ENCODE measurements at regions not wholly inside any gene's neighbourhood (a gene's known extent, or its start where the extent isn't known, plus 50 kb on each side); places are given as distances from the start of the nearest gene placed in this dataset.

DNA sequence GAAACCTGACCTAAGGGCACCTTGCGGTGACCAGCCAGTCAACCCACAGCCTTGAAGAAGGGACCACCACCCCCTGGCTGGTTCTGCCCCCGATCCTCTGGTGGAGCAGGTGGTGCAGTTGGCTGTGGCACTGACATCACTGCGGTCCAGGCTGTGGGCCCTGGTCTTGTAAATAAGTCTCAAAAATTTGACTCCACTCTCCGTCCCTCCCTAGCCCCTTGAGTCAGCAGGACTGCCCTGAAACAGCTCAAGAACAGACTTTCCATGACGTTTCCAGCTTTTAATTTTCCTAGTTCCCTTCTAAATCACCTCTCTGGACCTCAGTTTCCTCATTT, 134.8 kb upstream of the BOD1 start:
- TF ChIP-seq, protein P1, sequence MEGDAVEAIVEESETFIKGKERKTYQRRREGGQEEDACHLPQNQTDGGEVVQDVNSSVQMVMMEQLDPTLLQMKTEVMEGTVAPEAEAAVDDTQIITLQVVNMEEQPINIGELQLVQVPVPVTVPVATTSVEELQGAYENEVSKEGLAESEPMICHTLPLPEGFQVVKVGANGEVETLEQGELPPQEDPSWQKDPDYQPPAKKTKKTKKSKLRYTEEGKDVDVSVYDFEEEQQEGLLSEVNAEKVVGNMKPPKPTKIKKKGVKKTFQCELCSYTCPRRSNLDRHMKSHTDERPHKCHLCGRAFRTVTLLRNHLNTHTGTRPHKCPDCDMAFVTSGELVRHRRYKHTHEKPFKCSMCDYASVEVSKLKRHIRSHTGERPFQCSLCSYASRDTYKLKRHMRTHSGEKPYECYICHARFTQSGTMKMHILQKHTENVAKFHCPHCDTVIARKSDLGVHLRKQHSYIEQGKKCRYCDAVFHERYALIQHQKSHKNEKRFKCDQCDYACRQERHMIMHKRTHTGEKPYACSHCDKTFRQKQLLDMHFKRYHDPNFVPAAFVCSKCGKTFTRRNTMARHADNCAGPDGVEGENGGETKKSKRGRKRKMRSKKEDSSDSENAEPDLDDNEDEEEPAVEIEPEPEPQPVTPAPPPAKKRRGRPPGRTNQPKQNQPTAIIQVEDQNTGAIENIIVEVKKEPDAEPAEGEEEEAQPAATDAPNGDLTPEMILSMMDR (IDR thresholded peaks at IDR 0.05) = no peak
- TF ChIP-seq POLR2A (IDR thresholded peaks at IDR 0.05) = no peak
- no peak for TF ChIP-seq POLR2AphosphoS5 (IDR thresholded peaks at IDR 0.05)

Data from suprapubic skin (tissue), 4 donors.